GM23338 (cell line): ENCODE measurements at regions not wholly inside any gene's neighbourhood (a gene's known extent, or its start where the extent isn't known, plus 50 kb on each side); places are given as distances from the start of the nearest gene placed in this dataset.

Experiments used
- ATAC-seq: fragments of 200-7000 bp; cut with Tn5 transposase; 3 replicates; pipeline ENCODE4 v1.9.1; 2020
- DNase-seq: peaks from one replicate; pipeline ENCODE4 v3.0.0-alpha.2; 2015; ENCODE audit warnings: low spot score
- H2AFZ ChIP-seq: fragments of 200-600 bp; sonication (generic); 2 replicates; pipeline ENCODE4 v1.8.0; 2016; ENCODE audit warnings: antibody characterized with exemption, mild to moderate bottlenecking, moderate library complexity
- H3F3A ChIP-seq: fragments of 200-600 bp; sonication (generic); replicated peaks from 2 replicates; pipeline ENCODE4 v1.8.0; 2017; ENCODE audit warnings: antibody characterized with exemption, mixed run types, low read depth
- H3K27ac ChIP-seq: fragments of 200-600 bp; sonication (generic); 2 replicates; pipeline ENCODE4 v1.6.1; 2016; ENCODE audit warnings: low read depth
- H3K27me3 ChIP-seq: fragments of 200-600 bp; sonication (generic); 2 replicates; pipeline ENCODE4 v1.8.0; 2016; ENCODE audit warnings: mild to moderate bottlenecking, mixed run types, moderate library complexity; ENCODE audit not compliant: insufficient read depth
- H3K36me3 ChIP-seq: fragments of 200-600 bp; sonication (generic); 2 replicates; pipeline ENCODE4 v1.8.0; 2016; ENCODE audit warnings: mild to moderate bottlenecking; ENCODE audit not compliant: insufficient read depth
- H3K4me1 ChIP-seq: fragments of 200-600 bp; sonication (generic); 2 replicates; pipeline ENCODE4 v1.8.0; 2016; ENCODE audit warnings: mild to moderate bottlenecking, moderate library complexity; ENCODE audit not compliant: insufficient read depth
- H3K4me2 ChIP-seq: fragments of 200-600 bp; sonication (generic); 2 replicates; pipeline ENCODE4 v1.7.1; 2017; ENCODE audit warnings: mixed run types
- H3K4me3 ChIP-seq: fragments of 200-600 bp; sonication (generic); 2 replicates; pipeline ENCODE4 v1.6.1; 2016; ENCODE audit warnings: mixed run types
- H3K79me2 ChIP-seq: fragments of 200-600 bp; sonication (generic); replicated peaks from 2 replicates; pipeline ENCODE4 v1.8.0; 2017; ENCODE audit warnings: mild to moderate bottlenecking; ENCODE audit not compliant: insufficient read depth
- H3K9me2 ChIP-seq: fragments of 200-600 bp; sonication (generic); 2 replicates; pipeline ENCODE4 v1.8.0; 2017; ENCODE audit not compliant: insufficient read depth
- H4K20me1 ChIP-seq: fragments of 200-600 bp; sonication (generic); replicated peaks from 2 replicates; pipeline ENCODE4 v1.8.0; 2017; ENCODE audit warnings: mild to moderate bottlenecking; ENCODE audit not compliant: insufficient read depth
- H3K27ac Mint-ChIP-seq: 2 replicates; pipeline ENCODE4 v1.8.0; 2020; ENCODE audit warnings: inconsistent platforms, mild to moderate bottlenecking, moderate library complexity, mixed read lengths
- H3K27me3 Mint-ChIP-seq: 3 replicates; pipeline ENCODE4 v1.8.0; 2022; ENCODE audit warnings: low read depth, mild to moderate bottlenecking, moderate library complexity, mixed read lengths, inconsistent platforms; ENCODE audit not compliant: insufficient read depth, poor library complexity
- H3K36me3 Mint-ChIP-seq: 3 replicates; pipeline ENCODE4 v1.8.0; 2021; ENCODE audit warnings: low read depth, mild to moderate bottlenecking, inconsistent platforms, moderate library complexity, mixed read lengths
- H3K4me1 Mint-ChIP-seq: 3 replicates; pipeline ENCODE4 v1.8.0; 2020; ENCODE audit warnings: mild to moderate bottlenecking, inconsistent platforms, mixed read lengths
- H3K4me3 Mint-ChIP-seq: 3 replicates; pipeline ENCODE4 v1.8.0; 2021; ENCODE audit warnings: moderate library complexity, mild to moderate bottlenecking, inconsistent platforms, mixed read lengths
- H3K9me3 Mint-ChIP-seq: 3 replicates; pipeline ENCODE4 v1.8.0; 2020; ENCODE audit warnings: moderate library complexity, mild to moderate bottlenecking, inconsistent platforms, mixed read lengths
- CREB1 ChIP-seq: fragments of 250-450 bp; sonication (Bioruptor Pico); IDR thresholded peaks from 2 replicates; pipeline ENCODE4 v1.5.0; 2020; ENCODE audit warnings: low read depth, mild to moderate bottlenecking, moderate library complexity
- CTCF ChIP-seq, 2 experiments: fragments of 200-600 bp in 1 of 2; sonication (generic) in 1 of 2; conservative IDR thresholded peaks; 2 replicates each; pipeline versions ENCODE4 v1.5.1 to v1.6.1; 2016 to 2017; ENCODE audit warnings: antibody characterized with exemption in 2 of 2, low read depth in 2 of 2, mild to moderate bottlenecking in 2 of 2, moderate library complexity in 1 of 2
- ETS1 ChIP-seq: IDR thresholded peaks from 2 replicates; pipeline ENCODE4 v1.6.1; 2016; ENCODE audit warnings: antibody characterized with exemption
- EZH2 ChIP-seq: fragments of 200-600 bp; sonication (generic); IDR thresholded peaks from one replicate; pipeline ENCODE4 v1.8.0; 2017; ENCODE audit warnings: antibody characterized with exemption, mild to moderate bottlenecking, low read depth; ENCODE audit not compliant: unreplicated experiment
- JUNB ChIP-seq: IDR thresholded peaks from one replicate; pipeline ENCODE4 v1.6.1; 2016; ENCODE audit warnings: antibody characterized with exemption; ENCODE audit not compliant: unreplicated experiment
- NANOG ChIP-seq: IDR thresholded peaks from 2 replicates; pipeline ENCODE4 v1.6.1; 2016; ENCODE audit warnings: antibody characterized with exemption, borderline replicate concordance
- STAT1 ChIP-seq: IDR thresholded peaks from one replicate; pipeline ENCODE4 v1.6.1; 2016; ENCODE audit warnings: antibody characterized with exemption; ENCODE audit not compliant: unreplicated experiment
- ZNF331 ChIP-seq: fragments of 250-450 bp; sonication (Bioruptor Pico); IDR thresholded peaks from 2 replicates; pipeline ENCODE4 v1.5.0; 2020; ENCODE audit warnings: low read depth, mild to moderate bottlenecking, moderate library complexity

- H3K4me1 Mint-ChIP-seq, result peaks cover 9% of the 10 kb centered on the region
- no peak for ATAC-seq
Measured at GRCh38 chr6:134543128-134543527, 225.2 kb upstream of the SGK1 start.

GRCh38 chr6:134541001-134541400 is 223.1 kb upstream of the SGK1 start:
- no peak overlapping the region for H3K4me3 Mint-ChIP-seq
- no peaks in the 10 kb centered on the region for H3K36me3 Mint-ChIP-seq
- Histone ChIP-seq H3K9me2 (0 out of 2 replicates have a peak, but pooled peaks cover 14% of the 10 kb centered on the region), H3K36me3 (no peaks in the 10 kb centered on the region), H3K79me2 (no peaks in the 10 kb centered on the region), H4K20me1 (no peaks in the 10 kb centered on the region), H2AFZ (no peak overlapping the region), H3K4me2 (no peak overlapping the region), H3F3A (no peaks in the 10 kb centered on the region), H3K27me3 (no peaks in the 10 kb centered on the region), H3K27ac (no peak overlapping the region), H3K4me3 (no peak overlapping the region), H3K4me1 (no peaks in the 10 kb centered on the region)
- H3K9me3 Mint-ChIP-seq, result no peaks in the 10 kb centered on the region
- no peak overlapping the region for H3K27ac Mint-ChIP-seq
- DNase-seq (no peak), ATAC-seq (no peak)
- H3K27me3 Mint-ChIP-seq, result peaks cover 2% of the 10 kb centered on the region
- peaks cover 9% of the 10 kb centered on the region for H3K4me1 Mint-ChIP-seq
- no peak for TF ChIP-seq NANOG
- TF ChIP-seq JUNB, result no peak
- TF ChIP-seq CTCF (conservative IDR thresholded peaks at IDR 0.05; ENCODE audit: low read depth in 2 of 2), result no peak
- no peak for TF ChIP-seq EZH2
- TF ChIP-seq ETS1, result no peak
- TF ChIP-seq CREB1 (CRISPR knock-in tag), result no peak
- no peak for TF ChIP-seq ZNF331 (CRISPR knock-in tag)

More at GRCh38 chr6:134543128-134543527, 225.2 kb upstream of the SGK1 start:
- Histone ChIP-seq H2AFZ (no peak overlapping the region), H3K27me3 (no peaks in the 10 kb centered on the region), H3K79me2 (no peaks in the 10 kb centered on the region), H4K20me1 (no peaks in the 10 kb centered on the region), H3K4me3 (no peak overlapping the region), H3K9me2 (0 out of 2 replicates have a peak, but pooled peaks cover 14% of the 10 kb centered on the region), H3K36me3 (no peaks in the 10 kb centered on the region), H3K4me2 (no peak overlapping the region), H3K4me1 (no peaks in the 10 kb centered on the region), H3F3A (no peaks in the 10 kb centered on the region), H3K27ac (no peak overlapping the region)
- Mint-ChIP-seq H3K27me3 (no peaks in the 10 kb centered on the region), H3K36me3 (no peaks in the 10 kb centered on the region), H3K27ac (no peak overlapping the region), H3K9me3 (no peaks in the 10 kb centered on the region), H3K4me3 (no peak overlapping the region)
- DNase-seq, result no peak
- no peak for TF ChIP-seq STAT1
- no peak for TF ChIP-seq CTCF (conservative IDR thresholded peaks at IDR 0.05; ENCODE audit: low read depth in 2 of 2)
